ENCODE measurements at regions not wholly inside any gene's neighbourhood (a gene's known extent, or its start where the extent isn't known, plus 50 kb on each side); places are given as distances from the start of the nearest gene placed in this dataset.

DNA sequence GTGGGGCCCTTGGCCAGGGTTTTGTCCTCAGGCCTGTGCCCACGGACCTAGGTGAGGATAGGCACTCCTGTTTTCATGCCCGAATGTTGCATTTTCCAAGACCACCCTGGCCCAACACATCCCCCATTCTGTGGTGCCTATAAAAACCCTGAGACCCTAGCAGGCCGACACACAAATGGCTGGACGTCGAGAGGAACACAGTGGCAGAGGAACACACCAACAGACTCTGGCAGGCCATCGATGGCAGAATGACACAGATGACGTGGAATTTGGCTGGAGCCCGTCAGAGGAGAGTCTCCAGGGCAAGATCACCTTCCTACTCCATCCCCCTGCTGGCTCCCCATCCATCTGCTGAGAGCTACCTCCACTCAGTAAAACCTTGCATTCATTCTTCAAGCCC, 898.8 kb downstream of the ANKRD7 start:
- Histone ChIP-seq H3K36me3 (ENCODE audit: insufficient read depth, low read length, poor library complexity, severe bottlenecking) (no peaks in the 10 kb centered on the region), H3K4me3 (ENCODE audit: low read depth, low read length, poor library complexity, severe bottlenecking) (no peak overlapping the region), H3K27ac (ENCODE audit: low read depth, low read length, poor library complexity, severe bottlenecking) (no peak overlapping the region), H3K27me3 (replicated peaks; ENCODE audit: insufficient read depth, low read depth, low read length, poor library complexity) (no peaks in the 10 kb centered on the region), H3K4me1 (ENCODE audit: insufficient read depth, low read length, poor library complexity, severe bottlenecking) (no peaks in the 10 kb centered on the region), H3K9me3 (ENCODE audit: low read depth, low read length, poor library complexity, severe bottlenecking) (no peaks in the 10 kb centered on the region)
- ChIA-PET POLR2A (ENCODE audit: low non-redundant PET) (no interaction called here), CTCF (no interaction called here)
- DNase-seq (ENCODE audit: low spot score), result no peak
- TF ChIP-seq CTCF (conservative IDR thresholded peaks at IDR 0.05; ENCODE audit: low read depth, low read length) (no peak), EZH2 (IDR thresholded peaks at IDR 0.05; ENCODE audit: borderline replicate concordance, low read depth, low read length, poor library complexity, severe bottlenecking) (no peak)
- intact Hi-C loops (cut with micrococcal nuclease; ENCODE audit: unreplicated experiment), result no loop called here
- BruUV-seq (replicated peaks), result no TSS peak

- TF ChIP-seq CTCF (conservative IDR thresholded peaks at IDR 0.05; ENCODE audit: low read depth, low read length) (no peak), EZH2 (IDR thresholded peaks at IDR 0.05; ENCODE audit: borderline replicate concordance, low read depth, low read length, poor library complexity, severe bottlenecking) (no peak)
- no peak for DNase-seq (ENCODE audit: low spot score)
- H3K27me3 ChIP-seq (replicated peaks; ENCODE audit: insufficient read depth, low read depth, low read length, poor library complexity), result no peaks in the 10 kb centered on the region
- intact Hi-C loops (cut with micrococcal nuclease; ENCODE audit: unreplicated experiment), result no loop called here
- no TSS peak for BruUV-seq (replicated peaks)
- no peak overlapping the region for H3K27ac ChIP-seq (ENCODE audit: low read depth, low read length, poor library complexity, severe bottlenecking)
- POLR2A ChIA-PET (ENCODE audit: low non-redundant PET), result no interaction called here
- no peaks in the 10 kb centered on the region for H3K36me3 ChIP-seq (ENCODE audit: insufficient read depth, low read length, poor library complexity, severe bottlenecking)
- no peaks in the 10 kb centered on the region for H3K9me3 ChIP-seq (ENCODE audit: low read depth, low read length, poor library complexity, severe bottlenecking)
- no peaks in the 10 kb centered on the region for H3K4me1 ChIP-seq (ENCODE audit: insufficient read depth, low read length, poor library complexity, severe bottlenecking)
- no peak overlapping the region for H3K4me3 ChIP-seq (ENCODE audit: low read depth, low read length, poor library complexity, severe bottlenecking)
- CTCF ChIA-PET, result no interaction called here
These were observed 903.2 kb downstream of the ANKRD7 start for GRCh38 chr7:119127706-119128105.

- H3K36me3 ChIP-seq (ENCODE audit: insufficient read depth, low read length, poor library complexity, severe bottlenecking), result no peaks in the 10 kb centered on the region
- ChIA-PET POLR2A (ENCODE audit: low non-redundant PET) (no interaction called here), CTCF (no interaction called here)
- no peaks in the 10 kb centered on the region for H3K4me1 ChIP-seq (ENCODE audit: insufficient read depth, low read length, poor library complexity, severe bottlenecking)
- H3K27me3 ChIP-seq (replicated peaks; ENCODE audit: insufficient read depth, low read depth, low read length, poor library complexity), result no peaks in the 10 kb centered on the region
- no peak for TF ChIP-seq EZH2 (IDR thresholded peaks at IDR 0.05; ENCODE audit: borderline replicate concordance, low read depth, low read length, poor library complexity, severe bottlenecking)
- TF ChIP-seq CTCF (conservative IDR thresholded peaks at IDR 0.05; ENCODE audit: low read depth, low read length), result no peak
- no peaks in the 10 kb centered on the region for H3K9me3 ChIP-seq (ENCODE audit: low read depth, low read length, poor library complexity, severe bottlenecking)
- BruUV-seq (replicated peaks), result no TSS peak
- no peak overlapping the region for H3K27ac ChIP-seq (ENCODE audit: low read depth, low read length, poor library complexity, severe bottlenecking)
- H3K4me3 ChIP-seq (ENCODE audit: low read depth, low read length, poor library complexity, severe bottlenecking), result no peak overlapping the region
- intact Hi-C loops (cut with micrococcal nuclease; ENCODE audit: unreplicated experiment), result no loop called here
- DNase-seq (ENCODE audit: low spot score), result peak; percentile 3
These were observed 907.9 kb downstream of the ANKRD7 start for GRCh38 chr7:119132436-119132835.

Data from A673 (cell line).